HUDEP-2 (cell line): ENCODE measurements at regions not wholly inside any gene's neighbourhood (a gene's known extent, or its start where the extent isn't known, plus 50 kb on each side); places are given as distances from the start of the nearest gene placed in this dataset.
"Not testable (repeated sequence)": the region's sequence is repeated elsewhere in the genome, so short reads cannot be mapped to it uniquely, and the experiment has no call there.

ENCODE experiments used
- DNase-seq, 76 experiments: peaks; one replicate each; lab custom pipeline; 2025; ENCODE audit not compliant: unreplicated experiment in 76 of 76; lab: John Stamatoyannopoulos, UW

DNA sequence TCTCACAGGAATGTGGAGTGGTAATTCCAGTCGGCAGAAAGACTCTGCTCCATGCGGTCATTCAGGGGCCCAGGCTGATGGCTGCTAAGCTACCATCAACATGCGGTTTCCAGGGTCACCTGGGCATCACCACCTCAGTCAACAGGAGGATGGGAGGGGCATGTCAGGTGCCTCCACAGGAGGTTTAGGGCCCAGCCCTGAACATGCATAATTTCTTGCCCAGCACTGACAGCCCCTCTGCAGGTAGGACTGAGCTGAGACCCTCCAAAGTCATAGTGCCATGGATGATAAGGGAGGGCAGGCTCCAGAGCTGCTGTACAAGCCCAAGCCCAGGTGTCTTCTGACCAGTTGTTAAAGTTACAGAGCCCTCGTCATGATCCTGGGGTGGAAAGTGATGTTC, 244.0 kb upstream of the SFSWAP start:
- DNase-seq: no peak

- no peak for DNase-seq
These were observed 242.7 kb upstream of the SFSWAP start for GRCh38 chr12:131468206-131468605.

DNA sequence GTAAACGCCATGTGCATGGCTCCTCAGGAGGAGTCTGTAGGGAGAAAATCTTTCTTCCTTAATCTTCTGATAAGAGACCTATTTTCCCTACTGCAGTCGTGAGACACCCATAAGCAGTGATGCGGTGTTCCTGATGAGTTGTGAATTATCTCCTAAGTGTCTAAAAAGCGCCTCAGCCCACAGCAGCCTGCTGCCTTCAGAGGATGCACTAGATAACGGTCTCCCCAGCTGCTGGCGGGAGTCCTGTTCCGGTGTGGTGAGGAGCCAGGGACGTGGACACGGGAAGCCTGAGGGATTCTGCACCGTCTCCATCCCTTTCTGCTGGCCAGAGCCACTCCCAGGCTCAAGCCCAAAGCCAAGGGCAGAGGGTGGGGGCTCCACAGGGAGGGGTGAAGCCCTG, 240.9 kb upstream of the SFSWAP start:
- not testable (repeated sequence) for DNase-seq

- DNase-seq: no peak
These were observed 239.5 kb upstream of the SFSWAP start for GRCh38 chr12:131471271-131471905.

- no peak for DNase-seq
These were observed 238.8 kb upstream of the SFSWAP start for GRCh38 chr12:131471946-131472732.

GRCh38 chr12:131473261-131473660, 237.6 kb upstream of the SFSWAP start:
- DNase-seq: no peak

- no peak for DNase-seq
These were observed 236.9 kb upstream of the SFSWAP start for GRCh38 chr12:131473741-131474709.

DNA sequence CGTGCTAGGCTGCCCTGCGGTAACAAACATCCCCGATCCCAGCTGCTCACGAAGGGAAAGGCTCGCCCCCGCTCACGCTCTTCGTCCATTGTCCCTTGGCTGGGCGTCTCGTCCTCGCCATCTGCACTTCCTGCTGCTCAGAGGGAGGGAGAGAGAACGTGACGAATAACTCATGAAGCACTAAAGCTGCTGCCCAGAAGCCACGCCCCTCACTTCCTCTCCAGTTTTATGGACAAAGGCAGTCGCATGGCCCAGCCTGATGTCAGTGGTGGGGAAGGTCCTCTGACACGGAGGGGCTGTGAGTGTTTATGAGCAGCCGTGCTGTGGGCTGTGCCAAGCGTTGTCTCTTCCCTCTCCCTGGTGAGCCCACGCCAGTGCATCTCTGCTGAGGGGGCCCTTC, 235.9 kb upstream of the SFSWAP start:
- DNase-seq: not testable (repeated sequence)

GRCh38 chr12:131477613-131478012, 233.3 kb upstream of the SFSWAP start:
- no peak for DNase-seq

GRCh38 chr12:131478468-131478867, 232.4 kb upstream of the SFSWAP start:
- no peak for DNase-seq

DNA sequence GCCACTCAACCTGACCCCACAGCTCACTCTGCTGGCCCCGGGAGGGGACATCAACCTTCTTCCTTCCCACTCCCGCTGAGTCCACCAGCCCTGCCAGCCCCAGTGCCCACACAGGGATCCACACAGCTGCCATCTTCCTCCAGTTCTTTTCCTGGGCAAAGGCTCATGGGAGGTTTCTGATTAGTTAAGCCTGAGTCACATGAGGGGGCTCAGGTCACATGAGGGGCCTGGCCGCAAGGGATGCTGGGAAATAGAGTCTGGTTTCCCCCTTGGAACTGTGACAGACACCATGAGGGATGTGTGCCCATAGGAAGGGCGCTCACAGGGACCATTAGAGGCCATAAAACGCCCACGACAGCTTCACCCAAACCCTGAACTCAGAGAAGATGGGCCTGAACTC, 228.7 kb upstream of the SFSWAP start:
- no peak for DNase-seq

DNA sequence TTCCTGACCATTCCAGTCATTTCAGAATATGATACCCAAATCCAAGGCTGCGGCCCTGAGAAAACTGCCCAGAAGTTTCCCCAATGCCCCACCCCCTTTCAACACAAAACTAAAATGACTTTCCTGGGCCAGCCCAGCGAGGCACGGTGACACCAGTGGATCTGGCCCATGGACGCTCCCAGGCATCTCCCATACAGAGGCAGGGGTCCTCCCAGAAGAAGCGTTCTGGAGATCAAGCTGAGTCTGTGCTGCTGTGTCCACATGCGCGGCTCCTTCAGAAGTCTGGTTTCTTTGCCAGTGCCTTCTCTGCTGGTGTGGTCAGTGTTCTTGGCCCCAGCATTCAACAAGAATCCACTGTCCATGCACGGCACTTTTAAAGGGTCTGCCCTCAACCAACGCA, 228.2 kb upstream of the SFSWAP start:
- no peak for DNase-seq

DNA sequence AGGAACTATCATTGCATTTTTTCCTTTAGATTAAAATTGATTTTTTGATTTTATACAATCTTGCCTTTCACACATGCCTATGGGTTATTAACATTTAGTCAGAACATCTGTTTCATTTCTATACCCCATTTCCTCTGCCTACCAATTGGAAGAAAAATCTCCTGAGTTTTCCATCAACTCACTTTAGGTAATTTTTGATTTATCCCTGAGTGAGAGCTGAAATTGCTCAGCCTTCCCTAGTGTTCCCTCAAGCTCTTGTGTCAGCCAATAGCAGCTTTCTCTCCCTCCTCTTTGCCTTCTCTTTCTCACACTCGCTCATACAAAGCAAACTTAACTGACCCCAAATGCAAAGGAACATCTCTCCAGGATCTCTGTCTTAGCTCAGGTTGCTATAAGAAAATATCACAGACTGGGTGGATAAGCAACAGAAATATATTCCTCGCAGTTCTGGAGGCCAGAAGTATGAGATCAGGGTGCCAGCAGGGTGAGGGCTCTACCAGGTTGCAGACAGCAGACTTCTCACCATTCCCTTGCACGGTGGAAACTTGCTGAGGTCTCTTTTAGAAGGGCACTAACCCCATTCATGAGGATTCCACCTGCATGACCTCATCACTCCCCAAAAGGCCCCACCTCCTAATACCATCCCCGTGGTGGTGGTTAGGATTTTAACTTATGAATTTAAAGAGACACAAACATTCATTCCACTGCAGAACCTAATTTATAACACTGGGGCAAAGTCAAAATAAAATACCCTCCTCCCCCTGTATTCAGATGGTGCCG, 224.2 kb upstream of the SFSWAP start:
- DNase-seq: no peak

- no peak for DNase-seq
These were observed 223.3 kb upstream of the SFSWAP start for GRCh38 chr12:131487388-131488124.

DNA sequence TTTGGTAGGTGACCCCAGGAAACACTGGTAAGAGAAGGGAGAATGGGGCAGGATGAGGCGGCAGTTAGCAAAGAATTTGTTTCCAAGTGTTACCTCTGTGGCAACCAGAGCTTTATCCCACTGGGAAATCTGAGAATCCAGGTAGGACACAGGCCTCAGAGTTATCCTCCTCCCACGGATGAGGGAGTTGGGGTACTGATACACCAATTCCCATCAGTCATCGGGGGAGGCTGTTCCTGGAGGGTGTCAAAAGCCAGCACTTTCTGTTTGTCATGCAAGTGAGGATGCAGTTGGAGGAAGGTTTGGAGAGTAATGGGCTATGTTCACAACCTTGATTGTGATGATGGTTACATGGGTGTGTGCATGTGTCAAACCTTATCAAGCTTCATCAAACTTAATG, 221.2 kb upstream of the SFSWAP start:
- no peak for DNase-seq

DNA sequence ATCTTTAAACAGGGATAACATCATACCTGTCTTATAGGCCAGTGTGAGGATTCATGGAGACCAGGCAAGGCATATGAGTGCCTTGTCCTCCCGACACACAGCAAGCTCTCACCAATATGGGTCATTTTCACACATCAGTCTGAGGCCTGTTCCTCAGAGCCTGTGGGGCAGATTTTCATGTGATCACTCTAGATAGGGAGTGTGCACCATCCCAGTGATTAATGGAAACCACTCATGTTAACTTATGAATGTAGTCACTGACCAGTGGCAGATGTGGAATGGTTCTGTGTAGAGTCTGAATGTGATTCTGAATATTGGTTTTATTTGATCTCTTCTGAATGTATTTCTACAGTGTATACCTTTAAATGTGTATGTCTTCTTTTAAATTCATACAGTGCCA, 219.7 kb upstream of the SFSWAP start:
- DNase-seq: no peak

GRCh38 chr12:131491916-131492490, 218.9 kb upstream of the SFSWAP start:
- no peak for DNase-seq

- no peak for DNase-seq
These were observed 217.6 kb upstream of the SFSWAP start for GRCh38 chr12:131493068-131493826.

DNA sequence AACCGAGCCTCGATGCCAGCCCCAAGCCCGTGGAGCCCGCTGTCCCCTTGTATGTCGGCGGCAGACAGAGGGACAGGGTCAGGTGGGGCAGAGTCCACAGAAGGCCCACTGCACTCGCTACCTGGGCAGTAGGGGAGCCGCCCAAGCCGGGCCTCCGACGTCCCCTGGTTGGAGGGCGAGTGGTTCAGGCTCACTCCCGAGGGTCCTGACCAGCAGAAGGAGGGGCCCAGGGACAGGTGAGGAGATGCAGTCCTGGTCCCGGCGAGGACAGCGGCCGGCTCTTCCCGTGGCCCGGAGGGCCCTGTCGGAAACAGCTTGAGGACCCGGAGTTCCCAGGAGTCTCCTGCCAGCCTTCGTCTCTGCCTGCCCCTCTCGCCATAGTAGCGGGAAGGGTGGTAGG, 216.7 kb upstream of the SFSWAP start:
- no peak for DNase-seq
